H1 (cell line): ENCODE measurements at regions not wholly inside any gene's neighbourhood (a gene's known extent, or its start where the extent isn't known, plus 50 kb on each side); places are given as distances from the start of the nearest gene placed in this dataset.

Source experiments
- CBX5 ChIP-seq: fragments of 300-800, 300-1000 bp; sonication (generic); IDR thresholded peaks from 2 replicates; pipeline ENCODE4 v1.7.1; 2016; ENCODE audit warnings: antibody characterized with exemption, low read length, low read depth
- CHD2 ChIP-seq: IDR thresholded peaks from 2 replicates; pipeline ENCODE4 v1.6.1; 2012; ENCODE audit warnings: low read length, improper control_type of control experiment
- CREB1 ChIP-seq: IDR thresholded peaks from 2 replicates; pipeline ENCODE4 v1.6.1; 2012; ENCODE audit warnings: inconsistent platforms
- EZH2 ChIP-seq: fragments of 200-600 bp; sonication (generic); IDR thresholded peaks from 2 replicates; pipeline ENCODE4 v1.7.1; 2012; ENCODE audit warnings: low read depth, mild to moderate bottlenecking, moderate library complexity, low read length, inconsistent platforms; ENCODE audit not compliant: severe bottlenecking
- HDAC2 ChIP-seq, 2 experiments: fragments of 300-600 bp in 1 of 2; sonication (generic) in 1 of 2; IDR thresholded peaks; 2 replicates each; pipeline ENCODE4 v1.6.1; 2011 to 2012; ENCODE audit warnings: low read depth in 2 of 2, low read length in 2 of 2, mild to moderate bottlenecking in 2 of 2, moderate library complexity in 2 of 2, borderline replicate concordance in 1 of 2, inconsistent platforms in 1 of 2
- JUN ChIP-seq: IDR thresholded peaks from 2 replicates; pipeline ENCODE4 v1.6.1; 2011; ENCODE audit warnings: low read depth, mild to moderate bottlenecking, improper control_type of control experiment, low read length
- KDM1A ChIP-seq: fragments of 200-600, 300-600 bp; sonication (generic); IDR thresholded peaks from 2 replicates; pipeline ENCODE4 v1.7.1; 2016; ENCODE audit warnings: mild to moderate bottlenecking, low read length, borderline replicate concordance
- POLR2A ChIP-seq, 2 experiments: IDR thresholded peaks; 1 replicate in 1 of 2; 2 replicates in 1 of 2; pipeline ENCODE4 v1.6.1; 2011; ENCODE audit warnings: low read depth in 2 of 2, low read length in 2 of 2, mild to moderate bottlenecking in 2 of 2; ENCODE audit errors: control extremely low read depth in 1 of 2
- RAD21 ChIP-seq, 2 experiments: IDR thresholded peaks in 1 of 2; conservative IDR thresholded peaks in 1 of 2; 2 replicates each; pipeline ENCODE4 v1.6.1; 2011; ENCODE audit warnings: low read depth in 2 of 2, low read length in 2 of 2, improper control_type of control experiment in 1 of 2, inconsistent platforms in 1 of 2, mild to moderate bottlenecking in 1 of 2, moderate library complexity in 1 of 2
- TBP ChIP-seq: IDR thresholded peaks from 2 replicates; pipeline ENCODE4 v1.6.1; 2011; ENCODE audit warnings: low read depth, low read length, improper control_type of control experiment
- TEAD4 ChIP-seq: IDR thresholded peaks from 2 replicates; pipeline ENCODE4 v1.6.1; 2012; ENCODE audit warnings: low read depth, low read length, inconsistent platforms, mixed read lengths
- TF ChIP-seq, protein P1 (sequence below), 3 experiments: IDR thresholded peaks; 1 replicate in 2 of 3; 2 replicates in 1 of 3; pipeline versions ENCODE4 v1.5.1 to v1.6.1; 2011; ENCODE audit warnings: low read length in 3 of 3, mild to moderate bottlenecking in 3 of 3, inconsistent platforms in 2 of 3, low read depth in 1 of 3, moderate library complexity in 1 of 3; ENCODE audit not compliant: insufficient read depth in 1 of 3; ENCODE audit errors: control extremely low read depth in 1 of 3

DNA sequence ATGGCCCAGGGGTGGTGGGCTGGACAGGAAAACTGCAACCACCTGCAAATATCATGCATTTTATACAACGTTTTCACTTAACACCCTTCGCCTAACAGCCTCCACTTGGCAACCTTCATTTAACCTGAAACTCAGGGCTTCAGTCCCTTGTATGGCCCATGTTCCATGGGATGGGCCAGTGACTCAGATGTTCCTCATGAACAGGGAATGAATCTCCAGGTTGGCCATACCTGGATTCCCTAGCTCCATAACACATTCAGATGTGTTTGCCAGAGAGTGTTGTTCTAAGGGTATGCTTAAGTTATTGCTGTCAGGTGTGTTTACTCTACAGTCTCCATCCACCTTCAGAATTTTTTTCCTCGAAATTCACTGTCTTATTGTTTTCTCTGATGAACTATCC, 316.9 kb downstream of the JRKL start:
- TF ChIP-seq EZH2 (no peak), TBP (no peak), CREB1 (no peak), HDAC2 (IDR thresholded peaks at IDR 0.05; ENCODE audit: borderline replicate concordance in 1 of 2, low read depth in 2 of 2, low read length in 2 of 2) (no peak), POLR2A (IDR thresholded peaks at IDR 0.05; ENCODE audit: control extremely low read depth in 1 of 2, low read depth in 2 of 2, low read length in 2 of 2) (no peak), TEAD4 (no peak), CHD2 (no peak), RAD21 (IDR thresholded peaks at IDR 0.05 in 1 of 2, conservative IDR thresholded peaks at IDR 0.05 in 1 of 2; ENCODE audit: low read depth in 2 of 2, low read length in 2 of 2) (no peak), JUN (no peak), CBX5 (no peak), KDM1A (no peak)
- TF ChIP-seq, protein P1, sequence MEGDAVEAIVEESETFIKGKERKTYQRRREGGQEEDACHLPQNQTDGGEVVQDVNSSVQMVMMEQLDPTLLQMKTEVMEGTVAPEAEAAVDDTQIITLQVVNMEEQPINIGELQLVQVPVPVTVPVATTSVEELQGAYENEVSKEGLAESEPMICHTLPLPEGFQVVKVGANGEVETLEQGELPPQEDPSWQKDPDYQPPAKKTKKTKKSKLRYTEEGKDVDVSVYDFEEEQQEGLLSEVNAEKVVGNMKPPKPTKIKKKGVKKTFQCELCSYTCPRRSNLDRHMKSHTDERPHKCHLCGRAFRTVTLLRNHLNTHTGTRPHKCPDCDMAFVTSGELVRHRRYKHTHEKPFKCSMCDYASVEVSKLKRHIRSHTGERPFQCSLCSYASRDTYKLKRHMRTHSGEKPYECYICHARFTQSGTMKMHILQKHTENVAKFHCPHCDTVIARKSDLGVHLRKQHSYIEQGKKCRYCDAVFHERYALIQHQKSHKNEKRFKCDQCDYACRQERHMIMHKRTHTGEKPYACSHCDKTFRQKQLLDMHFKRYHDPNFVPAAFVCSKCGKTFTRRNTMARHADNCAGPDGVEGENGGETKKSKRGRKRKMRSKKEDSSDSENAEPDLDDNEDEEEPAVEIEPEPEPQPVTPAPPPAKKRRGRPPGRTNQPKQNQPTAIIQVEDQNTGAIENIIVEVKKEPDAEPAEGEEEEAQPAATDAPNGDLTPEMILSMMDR (IDR thresholded peaks at IDR 0.05; ENCODE audit: control extremely low read depth in 1 of 3, insufficient read depth in 1 of 3, low read depth in 1 of 3, low read length in 3 of 3) = no peak
